CD4-positive, alpha-beta T cell treated with Interleukin-15 for 1 hour (primary cell): ENCODE measurements at regions not wholly inside any gene's neighbourhood (a gene's known extent, or its start where the extent isn't known, plus 50 kb on each side); places are given as distances from the start of the nearest gene placed in this dataset.

ENCODE experiments used
- DNase-seq: peaks from one replicate; pipeline ENCODE4 v3.0.0-alpha.2; 2020

GRCh38 chr7:18420748-18421147 is 74.8 kb upstream of the HDAC9 start:
- DNase-seq: no peak

- no peak for DNase-seq
Observed at GRCh38 chr7:18421297-18422002, 74.1 kb upstream of the HDAC9 start.

GRCh38 chr7:18425227-18425626 is 70.3 kb upstream of the HDAC9 start:
- no peak for DNase-seq

GRCh38 chr7:18425838-18426445 is 69.6 kb upstream of the HDAC9 start:
- DNase-seq: no peak

- DNase-seq: no peak
Observed at GRCh38 chr7:18426564-18427226, 68.9 kb upstream of the HDAC9 start.

GRCh38 chr7:18429547-18429946 is 66.0 kb upstream of the HDAC9 start:
- no peak for DNase-seq

GRCh38 chr7:18430810-18431209 is 64.7 kb upstream of the HDAC9 start:
- no peak for DNase-seq

- DNase-seq: no peak
Observed at GRCh38 chr7:18434171-18434570, 61.4 kb upstream of the HDAC9 start.

GRCh38 chr7:18437101-18437500 is 58.4 kb upstream of the HDAC9 start:
- DNase-seq: no peak

GRCh38 chr7:18440934-18441333 is 54.6 kb upstream of the HDAC9 start:
- no peak for DNase-seq

GRCh38 chr7:18444826-18445225 is 50.7 kb upstream of the HDAC9 start:
- DNase-seq: no peak

- no peak for DNase-seq
Observed at GRCh38 chr7:18445483-18445882, 50.1 kb upstream of the HDAC9 start.
